CD4-positive, CD25-positive, alpha-beta regulatory T cell (primary cell): ENCODE measurements at regions not wholly inside any gene's neighbourhood (a gene's known extent, or its start where the extent isn't known, plus 50 kb on each side); places are given as distances from the start of the nearest gene placed in this dataset.

Experiments used
- ATAC-seq, 2 donors: fragments of 150-1000 bp; cut with Tn5 transposase; one replicate each; pipeline ENCODE4 v1.10.0; 2021; ENCODE audit warnings: low read depth in 2 of 2, moderate number of reproducible peaks in 2 of 2, moderate library complexity in 1 of 2
- DNase-seq, 3 donors: peaks; one replicate each; pipeline versions ENCODE4 v3.0.0 to v3.0.0-alpha.2; 2012 to 2022; ENCODE audit warnings: mixed read lengths in 1 of 3
- H3K27ac ChIP-seq: one replicate; pipeline ENCODE4 v1.7.0; 2013; ENCODE audit warnings: mild to moderate bottlenecking, low read length; ENCODE audit not compliant: insufficient read depth, poor library complexity, severe bottlenecking
- H3K27me3 ChIP-seq: one replicate; pipeline ENCODE4 v1.7.0; 2013; ENCODE audit warnings: low read length; ENCODE audit not compliant: control insufficient read depth, insufficient read depth
- H3K36me3 ChIP-seq: one replicate; pipeline ENCODE4 v1.7.0; 2013; ENCODE audit warnings: mild to moderate bottlenecking, low read length, moderate library complexity; ENCODE audit not compliant: control insufficient read depth, insufficient read depth
- H3K4me1 ChIP-seq: 2 replicates; pipeline ENCODE4 v1.7.0; 2013; ENCODE audit warnings: mild to moderate bottlenecking, low read length; ENCODE audit not compliant: insufficient read depth, control insufficient read depth, poor library complexity, severe bottlenecking
- H3K4me3 ChIP-seq: one replicate; pipeline ENCODE4 v1.7.0; 2013; ENCODE audit warnings: low read depth, mild to moderate bottlenecking, low read length, moderate library complexity
- H3K9me3 ChIP-seq, 2 experiments: 1 replicate in 1 of 2; 2 replicates in 1 of 2; pipeline ENCODE4 v1.7.0; 2013; ENCODE audit warnings: low read length in 2 of 2, mild to moderate bottlenecking in 1 of 2, moderate library complexity in 1 of 2; ENCODE audit not compliant: control insufficient read depth in 2 of 2
- H3K27ac Mint-ChIP-seq, 3 donors: one replicate each; pipeline ENCODE4 v1.8.0; 2020 to 2022; ENCODE audit warnings: mild to moderate bottlenecking in 3 of 3, mixed read lengths in 3 of 3, moderate library complexity in 2 of 3
- H3K27me3 Mint-ChIP-seq: one replicate; pipeline ENCODE4 v1.8.0; 2022; ENCODE audit warnings: mild to moderate bottlenecking, mixed read lengths
- H3K36me3 Mint-ChIP-seq: one replicate; pipeline ENCODE4 v1.8.0; 2020; ENCODE audit warnings: mixed read lengths
- H3K4me1 Mint-ChIP-seq, 4 donors: one replicate each; pipeline ENCODE4 v1.8.0; 2020 to 2022; ENCODE audit warnings: mixed read lengths in 4 of 4, mild to moderate bottlenecking in 1 of 4
- H3K4me3 Mint-ChIP-seq, 4 donors: one replicate each; pipeline ENCODE4 v1.8.0; 2020 to 2022; ENCODE audit warnings: mild to moderate bottlenecking in 4 of 4, mixed read lengths in 4 of 4, moderate library complexity in 3 of 4
- H3K9me3 Mint-ChIP-seq, 7 donors: one replicate each; pipeline ENCODE4 v1.8.0; 2020 to 2022; ENCODE audit warnings: mixed read lengths in 7 of 7, mild to moderate bottlenecking in 3 of 7, moderate library complexity in 2 of 7

DNA sequence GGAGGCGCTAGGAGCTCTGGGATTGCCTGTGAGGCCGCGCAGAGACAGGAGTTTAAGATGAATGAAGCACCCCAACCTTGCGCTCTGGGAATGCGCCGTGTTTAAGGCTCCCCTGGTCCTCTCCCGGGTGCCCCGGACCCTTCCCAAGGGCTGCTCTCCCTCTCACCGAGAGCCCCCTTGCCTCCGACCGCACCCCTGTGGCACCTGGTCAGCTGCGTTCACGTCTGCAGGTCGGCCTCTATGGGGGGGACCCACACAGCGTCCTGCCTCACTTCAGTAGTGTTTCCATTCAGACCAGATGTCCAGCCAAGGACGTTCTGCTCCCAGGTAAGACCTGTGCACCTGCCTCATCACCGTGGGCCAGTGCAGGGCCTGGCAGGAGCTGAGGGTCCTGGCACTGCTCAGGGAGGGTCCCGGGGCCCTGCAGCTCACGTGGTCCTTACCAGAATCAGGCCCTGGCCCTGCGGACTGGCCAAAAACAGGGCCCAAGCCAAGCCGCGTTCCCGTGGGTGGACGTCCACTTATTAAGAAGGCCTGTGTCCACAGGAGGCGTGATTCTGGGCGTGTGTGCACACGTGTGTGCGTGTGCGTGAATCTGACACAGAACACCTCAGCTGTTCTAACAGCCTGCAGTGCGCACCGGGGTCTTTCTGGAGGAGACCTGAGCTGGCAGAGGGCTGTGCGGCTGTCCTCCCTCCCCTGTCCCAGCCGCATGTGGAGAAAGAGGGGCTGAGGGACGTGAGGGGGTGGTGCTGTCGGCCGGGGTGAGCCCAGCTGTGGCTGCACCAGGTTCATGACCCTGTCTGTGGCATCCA lies 79.9 kb upstream of the BHLHE23 start:
- Mint-ChIP-seq H3K27me3 (peaks cover 5% of the 10 kb centered on the region), H3K4me1 (no peaks in the 10 kb centered on the region), H3K4me3 (no peak overlapping the region), H3K9me3 (no peaks in the 10 kb centered on the region), H3K36me3 (no peaks in the 10 kb centered on the region), H3K27ac (no peak overlapping the region)
- Histone ChIP-seq H3K4me1 (no peaks in the 10 kb centered on the region), H3K27ac (no peak overlapping the region), H3K4me3 (no peak overlapping the region), H3K36me3 (no peaks in the 10 kb centered on the region), H3K9me3 (no peaks in the 10 kb centered on the region), H3K27me3 (no peaks in the 10 kb centered on the region)
- no peak for DNase-seq
- ATAC-seq = no peak

DNA sequence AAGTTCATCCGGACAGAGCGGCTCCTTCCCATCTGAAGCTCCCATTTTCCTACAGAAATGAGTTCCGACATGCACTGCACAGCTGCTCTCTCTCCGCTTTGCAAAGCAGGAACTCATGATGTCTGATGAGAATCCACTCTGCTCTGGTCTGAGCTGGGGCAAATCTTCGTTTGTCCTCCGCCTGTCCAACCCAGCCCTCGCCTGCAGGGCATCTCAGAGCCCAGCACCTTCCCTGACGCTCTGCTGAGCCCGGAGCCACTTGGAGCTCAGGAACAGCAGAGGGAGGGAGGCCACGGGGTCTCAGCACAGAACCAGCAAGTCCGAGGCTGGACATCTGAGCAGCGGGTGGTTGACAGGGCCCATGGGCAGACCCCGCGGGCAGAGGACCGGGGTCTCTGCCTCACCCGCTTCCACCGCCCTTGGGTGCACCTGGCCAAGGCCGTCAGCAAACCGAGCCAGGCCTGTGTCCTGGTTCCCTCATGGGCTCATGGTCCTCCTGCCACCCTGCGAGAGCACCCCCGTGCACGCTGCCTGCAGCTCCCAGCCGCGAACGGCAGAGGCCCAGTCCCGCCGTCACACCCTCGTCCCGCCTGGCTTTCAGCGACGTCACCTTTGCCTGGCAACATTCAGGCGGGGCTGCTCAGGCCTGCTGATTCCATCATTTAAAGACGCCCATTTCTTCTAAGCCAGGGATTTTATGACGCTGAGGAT lies 78.5 kb upstream of the BHLHE23 start:
- Mint-ChIP-seq H3K9me3 (peaks cover 0 to 5% (median 0%) of the 10 kb centered on the region in 7 donors), H3K4me3 (no peak overlapping the region), H3K4me1 (no peaks in the 10 kb centered on the region), H3K27ac (no peak overlapping the region), H3K36me3 (no peaks in the 10 kb centered on the region), H3K27me3 (peaks cover 5% of the 10 kb centered on the region)
- no peaks in the 10 kb centered on the region for H3K4me1 ChIP-seq
- H3K27ac ChIP-seq = no peak overlapping the region
- no peaks in the 10 kb centered on the region for H3K27me3 ChIP-seq
- no peak overlapping the region for H3K4me3 ChIP-seq
- no peak for DNase-seq
- ATAC-seq = no peak
- H3K9me3 ChIP-seq = no peaks in the 10 kb centered on the region
- H3K36me3 ChIP-seq = no peaks in the 10 kb centered on the region

DNA sequence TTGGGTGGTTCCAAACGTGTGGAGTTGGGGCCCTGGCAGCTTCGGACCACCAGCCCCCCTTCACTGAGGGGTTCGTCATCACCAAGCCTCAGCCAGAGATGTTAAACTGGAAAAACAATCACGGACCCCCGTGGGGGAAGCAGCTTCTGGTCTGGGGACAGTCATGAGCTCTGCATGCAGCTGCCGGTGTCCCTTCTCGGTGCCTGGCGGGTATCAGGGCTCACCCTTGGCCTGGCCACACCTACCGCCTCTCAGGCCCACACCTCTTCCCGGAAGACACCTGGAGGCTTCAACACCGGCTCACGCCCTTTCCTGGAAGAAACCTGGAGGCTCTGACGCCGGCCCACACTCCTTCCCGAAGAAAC lies 77.8 kb upstream of the BHLHE23 start:
- H3K27me3 ChIP-seq = no peaks in the 10 kb centered on the region
- Mint-ChIP-seq H3K9me3 (peaks cover 0 to 8% (median 0%) of the 10 kb centered on the region in 7 donors), H3K4me1 (no peaks in the 10 kb centered on the region), H3K27ac (no peak overlapping the region), H3K4me3 (no peak overlapping the region), H3K36me3 (no peaks in the 10 kb centered on the region), H3K27me3 (peaks cover 9% of the 10 kb centered on the region)
- ATAC-seq = no peak
- no peaks in the 10 kb centered on the region for H3K4me1 ChIP-seq
- no peak overlapping the region for H3K27ac ChIP-seq
- DNase-seq = no peak
- no peaks in the 10 kb centered on the region for H3K36me3 ChIP-seq
- no peaks in the 10 kb centered on the region for H3K9me3 ChIP-seq
- H3K4me3 ChIP-seq = no peak overlapping the region

DNA sequence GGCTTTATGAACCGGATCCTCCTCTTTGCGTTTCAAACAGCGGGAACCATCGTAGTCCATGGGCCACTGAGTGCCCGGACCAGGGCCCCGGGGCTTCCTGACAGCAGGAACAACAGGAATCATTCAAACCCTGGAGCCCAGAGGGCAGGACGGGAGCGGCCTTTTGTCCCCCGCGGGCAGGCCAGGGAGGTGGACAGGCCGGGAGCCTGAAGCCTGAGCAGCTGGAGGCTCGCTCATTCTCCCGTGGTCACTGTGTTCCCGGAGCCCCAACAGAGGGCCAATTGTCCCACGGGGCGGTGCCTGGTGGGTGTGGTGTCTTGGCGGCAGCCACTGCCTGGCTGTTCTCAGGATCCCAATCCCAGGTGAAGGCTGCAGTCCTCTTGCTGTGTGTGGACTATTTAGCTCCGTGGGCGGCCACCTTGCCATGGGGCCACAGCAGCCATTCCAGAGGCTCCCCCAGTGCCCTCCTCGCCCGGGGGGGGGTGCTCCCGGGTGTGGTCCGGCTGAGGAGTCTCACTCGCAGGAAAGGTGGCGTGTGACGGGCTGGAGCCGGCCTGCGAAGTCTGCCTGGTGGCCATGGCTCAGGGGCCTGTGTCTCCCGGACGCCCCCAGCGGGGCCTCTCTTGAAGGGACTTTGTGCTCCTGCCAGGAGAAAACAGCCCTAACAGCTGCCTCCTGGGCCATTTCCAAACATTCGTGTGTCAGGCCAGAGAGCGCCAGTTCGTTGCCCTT lies 77.2 kb upstream of the BHLHE23 start:
- H3K27me3 ChIP-seq = no peaks in the 10 kb centered on the region
- DNase-seq = no peak
- ATAC-seq = no peak
- no peaks in the 10 kb centered on the region for H3K4me1 ChIP-seq
- no peaks in the 10 kb centered on the region for H3K4me1 Mint-ChIP-seq
- H3K9me3 Mint-ChIP-seq = peaks cover 0 to 13% (median 0%) of the 10 kb centered on the region in 7 donors
- H3K4me3 ChIP-seq = no peak overlapping the region
- no peak overlapping the region for H3K4me3 Mint-ChIP-seq
- H3K27ac Mint-ChIP-seq = no peak overlapping the region
- H3K27ac ChIP-seq = no peak overlapping the region
- H3K36me3 Mint-ChIP-seq = no peaks in the 10 kb centered on the region
- peaks cover 10% of the 10 kb centered on the region for H3K27me3 Mint-ChIP-seq
- no peaks in the 10 kb centered on the region for H3K36me3 ChIP-seq
- peaks cover 0 to 5% of the 10 kb centered on the region in 2 experiments for H3K9me3 ChIP-seq

DNA sequence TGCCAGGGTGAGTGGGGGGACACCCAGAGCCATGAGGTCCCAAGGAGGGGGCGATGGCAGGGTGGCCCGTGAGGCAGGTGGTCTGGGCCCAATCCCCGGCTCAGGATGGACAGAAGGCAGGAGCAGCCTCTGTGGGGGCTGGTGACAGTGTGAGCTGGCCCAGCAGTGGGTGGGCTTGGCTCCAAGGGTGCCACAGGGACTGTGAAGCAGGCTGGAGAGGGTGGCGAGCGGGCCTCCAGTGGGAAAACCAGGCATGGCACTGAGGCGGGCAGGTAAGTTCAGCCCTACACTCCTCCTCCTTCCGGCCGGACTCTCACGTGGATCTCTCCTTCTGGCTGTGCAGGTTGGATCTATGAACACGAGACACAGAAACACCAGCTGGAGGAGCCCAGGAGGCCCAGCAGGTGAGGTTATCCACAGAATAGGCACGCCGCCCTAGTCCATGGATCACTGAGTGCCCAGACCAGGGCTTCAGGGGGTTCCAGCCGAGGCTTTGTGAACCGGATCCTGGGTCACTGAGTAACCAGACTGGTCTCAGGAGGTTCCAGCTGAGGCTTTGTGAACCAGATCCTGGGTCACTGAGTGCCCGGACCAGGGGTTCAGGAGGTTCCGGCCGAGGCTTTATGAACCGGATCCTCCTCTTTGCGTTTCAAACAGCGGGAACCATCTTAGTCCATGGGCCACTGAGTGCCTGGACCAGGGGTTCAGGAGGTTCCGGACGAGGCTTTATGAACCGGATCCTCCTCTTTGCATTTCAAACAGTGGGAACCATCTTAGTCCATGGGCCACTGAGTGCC lies 76.4 kb upstream of the BHLHE23 start:
- Mint-ChIP-seq H3K36me3 (no peaks in the 10 kb centered on the region), H3K4me1 (no peaks in the 10 kb centered on the region), H3K4me3 (no peak overlapping the region), H3K9me3 (peaks cover 0 to 19% (median 6%) of the 10 kb centered on the region in 7 donors), H3K27me3 (peaks cover 10% of the 10 kb centered on the region), H3K27ac (no peak overlapping the region)
- no peak for DNase-seq
- Histone ChIP-seq H3K4me3 (no peak overlapping the region), H3K9me3 (peaks cover 0 to 14% of the 10 kb centered on the region in 2 experiments), H3K36me3 (no peaks in the 10 kb centered on the region), H3K27ac (no peak overlapping the region), H3K27me3 (no peaks in the 10 kb centered on the region), H3K4me1 (no peaks in the 10 kb centered on the region)
- ATAC-seq = no peak

DNA sequence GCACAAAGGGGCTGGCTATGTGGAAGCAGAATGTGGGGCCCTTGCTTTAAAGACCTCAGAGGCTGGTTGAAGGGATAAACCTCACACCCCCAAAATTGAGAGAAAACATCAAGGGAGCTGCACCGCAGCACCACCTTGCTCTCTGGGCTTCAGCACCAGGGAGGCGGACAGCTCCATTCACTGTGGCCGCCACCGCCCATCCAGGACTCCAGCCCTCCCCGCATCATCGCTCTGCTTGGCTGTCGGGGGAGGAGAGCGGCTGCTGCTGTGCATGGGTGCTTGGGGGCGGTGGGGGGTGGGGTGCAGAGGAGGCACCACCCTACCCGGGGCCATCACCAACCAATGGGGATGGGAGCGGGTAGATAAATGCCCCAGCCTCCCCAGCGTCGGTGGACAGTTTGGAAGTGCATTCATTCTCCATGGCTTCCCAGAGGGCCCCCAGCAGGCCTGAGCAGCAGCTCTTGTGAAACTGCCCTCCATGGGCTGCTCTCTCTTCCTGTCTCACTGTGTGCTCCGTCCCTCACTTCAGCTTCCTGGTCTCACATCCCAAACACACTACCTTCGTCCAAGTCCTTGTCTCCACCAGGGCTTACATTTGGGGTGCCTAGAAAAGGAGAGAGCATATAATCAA lies 75.7 kb upstream of the BHLHE23 start:
- H3K4me3 Mint-ChIP-seq = no peak overlapping the region
- Histone ChIP-seq H3K27me3 (no peaks in the 10 kb centered on the region), H3K36me3 (no peaks in the 10 kb centered on the region), H3K4me3 (no peak overlapping the region), H3K9me3 (peaks cover 6 to 20% of the 10 kb centered on the region in 2 experiments), H3K4me1 (no peaks in the 10 kb centered on the region), H3K27ac (no peak overlapping the region)
- ATAC-seq (no peak), DNase-seq (peak in 2 of 3 donors; percentile 9 to 22)
- H3K9me3 Mint-ChIP-seq = peaks cover 0 to 26% (median 12%) of the 10 kb centered on the region in 7 donors
- H3K4me1 Mint-ChIP-seq = no peaks in the 10 kb centered on the region
- peaks cover 10% of the 10 kb centered on the region for H3K27me3 Mint-ChIP-seq
- H3K27ac Mint-ChIP-seq = no peak overlapping the region
- H3K36me3 Mint-ChIP-seq = no peaks in the 10 kb centered on the region

DNA sequence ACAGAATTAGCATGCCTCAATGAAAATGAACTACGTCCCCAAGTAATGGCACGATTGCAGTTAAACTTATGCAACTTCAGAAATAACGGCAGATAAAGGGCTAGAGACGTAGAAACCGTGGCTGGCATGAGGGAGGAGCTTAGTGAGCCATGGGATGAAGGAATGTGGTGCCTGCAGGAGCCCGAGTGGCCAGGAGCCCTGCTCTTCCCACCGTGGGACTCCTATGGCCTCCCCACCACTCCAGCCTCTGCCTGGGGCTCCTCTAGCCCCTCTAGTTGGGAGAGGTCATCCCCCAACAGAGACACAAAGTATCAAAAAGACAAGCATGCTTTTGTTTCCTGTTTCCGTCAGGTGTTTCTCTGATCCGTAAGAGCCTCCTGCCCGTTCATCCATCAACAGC lies 75.1 kb upstream of the BHLHE23 start:
- Mint-ChIP-seq H3K4me1 (no peaks in the 10 kb centered on the region), H3K9me3 (peaks cover 0 to 30% (median 12%) of the 10 kb centered on the region in 7 donors), H3K36me3 (no peaks in the 10 kb centered on the region), H3K4me3 (no peak overlapping the region), H3K27me3 (peaks cover 10% of the 10 kb centered on the region), H3K27ac (no peak overlapping the region)
- no peak overlapping the region for H3K4me3 ChIP-seq
- H3K4me1 ChIP-seq = no peaks in the 10 kb centered on the region
- H3K27me3 ChIP-seq = no peaks in the 10 kb centered on the region
- H3K36me3 ChIP-seq = no peaks in the 10 kb centered on the region
- DNase-seq (no peak), ATAC-seq (no peak)
- peaks cover 8 to 23% of the 10 kb centered on the region in 2 experiments for H3K9me3 ChIP-seq
- no peak overlapping the region for H3K27ac ChIP-seq
